ENCODE measurements at regions not wholly inside any gene's neighbourhood (a gene's known extent, or its start where the extent isn't known, plus 50 kb on each side); places are given as distances from the start of the nearest gene placed in this dataset.

GRCh38 chr12:116473416-116473815 is 85.8 kb upstream of the MAP1LC3B2 start:
- TF ChIP-seq CTCF (IDR thresholded peaks at IDR 0.05; ENCODE audit: poor library complexity) (no peak), EZH2phosphoT487 (IDR thresholded peaks at IDR 0.05; ENCODE audit: low read depth, severe bottlenecking, unreplicated experiment) (no peak)

Measured in hepatocyte (in vitro differentiated cells).